ENCODE measurements at regions not wholly inside any gene's neighbourhood (a gene's known extent, or its start where the extent isn't known, plus 50 kb on each side); places are given as distances from the start of the nearest gene placed in this dataset.

- TF ChIP-seq POLR2AphosphoS5 (IDR thresholded peaks at IDR 0.05; ENCODE audit: borderline replicate concordance, low read depth, low read length), result no peak
- no peak for TF ChIP-seq EZH2 (IDR thresholded peaks at IDR 0.05)
Observed at GRCh38 chr17:74020522-74020921, 183.0 kb upstream of the RPL38 start.

Measured in SK-N-MC (cell line).